ENCODE measurements at regions not wholly inside any gene's neighbourhood (a gene's known extent, or its start where the extent isn't known, plus 50 kb on each side); places are given as distances from the start of the nearest gene placed in this dataset.

GRCh38 chr12:67182551-67182950 is 86.6 kb upstream of the CAND1 start:
- no peak for TF ChIP-seq CTCF (IDR thresholded peaks at IDR 0.05)
- Histone ChIP-seq H3K4me1 (ENCODE audit: control insufficient read depth in 1 of 2, insufficient read depth in 1 of 2, low read depth in 1 of 2, low read length in 1 of 2) (no peaks in the 10 kb centered on the region), H3K36me3 (no peaks in the 10 kb centered on the region), H3K9me3 (no peaks in the 10 kb centered on the region), H3K27ac (no peak overlapping the region), H3K27me3 (no peaks in the 10 kb centered on the region), H3K4me3 (ENCODE audit: low read depth in 1 of 2, low read length in 1 of 2) (no peak overlapping the region)

GRCh38 chr12:67193704-67194103 is 75.5 kb upstream of the CAND1 start:
- Histone ChIP-seq H3K4me1 (ENCODE audit: control insufficient read depth in 1 of 2, insufficient read depth in 1 of 2, low read depth in 1 of 2, low read length in 1 of 2) (no peaks in the 10 kb centered on the region), H3K9me3 (no peaks in the 10 kb centered on the region), H3K27ac (no peak overlapping the region), H3K36me3 (no peaks in the 10 kb centered on the region), H3K4me3 (ENCODE audit: low read depth in 1 of 2, low read length in 1 of 2) (no peak overlapping the region), H3K27me3 (no peaks in the 10 kb centered on the region)
- TF ChIP-seq CTCF (IDR thresholded peaks at IDR 0.05) = no peak

DNA sequence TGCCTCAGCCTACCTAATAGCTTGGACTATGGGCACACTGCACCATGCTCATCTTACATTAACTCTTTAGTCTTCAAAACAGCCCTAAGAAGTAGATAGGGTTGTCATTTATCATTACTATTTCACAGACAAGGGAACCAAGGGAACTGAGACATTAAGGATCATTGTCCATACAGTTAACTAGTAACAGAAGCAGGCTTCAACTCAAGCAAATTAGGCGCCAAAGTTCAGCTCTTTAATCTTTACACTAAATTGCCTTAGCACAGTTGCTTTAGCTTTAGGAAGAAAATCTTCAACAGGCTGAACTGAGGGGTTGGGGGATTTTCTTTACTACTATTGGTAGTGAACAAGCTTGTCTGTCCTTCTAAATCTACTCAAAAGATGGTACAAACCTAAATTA is 68.8 kb upstream of the CAND1 start:
- Histone ChIP-seq H3K27me3 (no peaks in the 10 kb centered on the region), H3K4me3 (ENCODE audit: low read depth in 1 of 2, low read length in 1 of 2) (no peak overlapping the region), H3K9me3 (no peaks in the 10 kb centered on the region), H3K4me1 (ENCODE audit: control insufficient read depth in 1 of 2, insufficient read depth in 1 of 2, low read depth in 1 of 2, low read length in 1 of 2) (no peaks in the 10 kb centered on the region), H3K27ac (no peak overlapping the region), H3K36me3 (no peaks in the 10 kb centered on the region)
- no peak for TF ChIP-seq CTCF (IDR thresholded peaks at IDR 0.05)

DNA sequence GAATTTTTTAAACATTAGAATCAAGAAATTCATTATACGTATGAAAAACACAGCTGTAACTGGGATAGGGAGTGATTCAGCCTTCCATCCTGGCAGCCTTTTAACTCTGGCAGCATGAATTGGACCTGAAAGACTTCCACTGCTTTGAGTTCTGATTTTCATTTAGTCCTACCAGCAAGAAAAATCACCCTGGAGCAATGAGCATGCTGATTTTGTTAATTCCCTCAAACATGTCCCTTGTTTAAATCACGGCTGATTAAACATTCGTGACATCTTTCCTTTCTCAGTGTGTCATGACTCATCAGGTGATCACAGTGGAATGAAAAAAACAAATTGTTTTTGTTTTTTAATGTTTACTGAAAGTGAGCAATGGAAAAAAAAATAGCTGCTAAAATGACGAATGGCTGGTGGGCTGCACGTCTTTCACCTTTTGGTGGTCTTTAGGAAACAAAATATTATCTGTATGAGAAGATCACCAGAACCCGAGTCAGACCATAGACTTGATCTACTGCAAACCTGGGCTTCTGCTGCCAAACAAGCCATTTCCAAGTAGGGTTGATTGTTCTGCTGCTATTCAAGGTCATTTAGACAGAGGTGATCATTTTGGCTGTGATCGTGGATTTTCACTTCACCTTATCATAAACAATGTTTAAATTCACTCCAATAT is 67.0 kb upstream of the CAND1 start:
- Histone ChIP-seq H3K36me3 (no peaks in the 10 kb centered on the region), H3K27ac (no peak overlapping the region), H3K4me3 (ENCODE audit: low read depth in 1 of 2, low read length in 1 of 2) (no peak overlapping the region), H3K27me3 (no peaks in the 10 kb centered on the region), H3K9me3 (no peaks in the 10 kb centered on the region), H3K4me1 (ENCODE audit: control insufficient read depth in 1 of 2, insufficient read depth in 1 of 2, low read depth in 1 of 2, low read length in 1 of 2) (no peaks in the 10 kb centered on the region)
- no peak for TF ChIP-seq CTCF (IDR thresholded peaks at IDR 0.05)

DNA sequence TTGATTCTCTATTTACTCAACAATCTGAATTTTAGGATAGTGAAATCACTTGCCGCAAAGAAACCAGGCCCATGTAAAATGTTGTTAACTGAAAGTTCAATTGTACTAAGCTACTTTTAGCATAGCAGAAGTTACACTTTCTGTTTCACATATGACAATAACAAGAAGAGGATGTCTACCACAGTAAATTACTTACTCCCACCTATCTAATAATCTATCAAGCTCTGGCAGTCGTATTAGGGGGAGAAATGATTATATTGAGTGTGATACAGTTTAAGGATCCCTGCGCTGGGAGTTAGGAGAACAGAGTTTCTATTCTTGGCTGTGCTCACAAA is 66.5 kb upstream of the CAND1 start:
- no peaks in the 10 kb centered on the region for H3K4me1 ChIP-seq (ENCODE audit: control insufficient read depth in 1 of 2, insufficient read depth in 1 of 2, low read depth in 1 of 2, low read length in 1 of 2)
- H3K9me3 ChIP-seq = no peaks in the 10 kb centered on the region
- no peaks in the 10 kb centered on the region for H3K36me3 ChIP-seq
- no peak for TF ChIP-seq CTCF (IDR thresholded peaks at IDR 0.05)
- no peaks in the 10 kb centered on the region for H3K27me3 ChIP-seq
- no peak overlapping the region for H3K4me3 ChIP-seq (ENCODE audit: low read depth in 1 of 2, low read length in 1 of 2)
- no peak overlapping the region for H3K27ac ChIP-seq
